Testis (tissue), 2 donors: ENCODE measurements at regions not wholly inside any gene's neighbourhood (a gene's known extent, or its start where the extent isn't known, plus 50 kb on each side); places are given as distances from the start of the nearest gene placed in this dataset.

Experiments used
- CTCF ChIP-seq, 3 experiments: fragments of 450-650 bp in 2 of 3; fragments of 200-600 bp in 1 of 3; sonication (generic) in 1 of 3; IDR thresholded peaks; one replicate each; pipeline ENCODE4 v1.5.1; 2016 to 2019; ENCODE audit warnings: antibody characterized with exemption in 3 of 3, mild to moderate bottlenecking in 2 of 3, moderate library complexity in 1 of 3
- POLR2A ChIP-seq: fragments of 450-650 bp; IDR thresholded peaks from one replicate; pipeline ENCODE4 v1.6.1; 2017; ENCODE audit warnings: antibody characterized with exemption, mild to moderate bottlenecking, moderate library complexity

GRCh38 chr14:51547260-51547659 is 104.5 kb upstream of the FRMD6 start:
- TF ChIP-seq CTCF (IDR thresholded peaks at IDR 0.05) (no peak), POLR2A (no peak)
